ENCODE measurements at regions not wholly inside any gene's neighbourhood (a gene's known extent, or its start where the extent isn't known, plus 50 kb on each side); places are given as distances from the start of the nearest gene placed in this dataset.
"Not testable (repeated sequence)": the region's sequence is repeated elsewhere in the genome, so short reads cannot be mapped to it uniquely, and the experiment has no call there.

- no peaks in the 10 kb centered on the region for H3K4me1 Mint-ChIP-seq
- no peak overlapping the region for H3K4me3 Mint-ChIP-seq
- ChIA-PET POLR2A (no interaction called here), CTCF (no interaction called here)
- no peak overlapping the region for H3K27ac ChIP-seq (ENCODE audit: low read length)
- H3K27ac Mint-ChIP-seq, result no peak overlapping the region
- DNase-seq (no peak), ATAC-seq (replicated peaks in 1 of 4) (no peak)
- H3K9me3 Mint-ChIP-seq, result peaks cover 17 to 35% (median 27%) of the 10 kb centered on the region in 3 donors
- peaks cover 44% of the 10 kb centered on the region for H3K9me3 ChIP-seq
- no peaks in the 10 kb centered on the region for H3K4me1 ChIP-seq (ENCODE audit: control insufficient read depth in 1 of 2, extremely low read depth in 1 of 2, insufficient read depth in 2 of 2, low read length in 2 of 2)
- WGBS (ENCODE audit: insufficient coverage), result 70% methylated on average over 11 of the region's 11 CpGs
- no peaks in the 10 kb centered on the region for H3K27me3 ChIP-seq (replicated peaks in 1 of 2; ENCODE audit: control insufficient read depth in 2 of 2, extremely low read depth in 1 of 2, insufficient read depth in 2 of 2, low read length in 1 of 2)
- no peak overlapping the region for H3K4me3 ChIP-seq (ENCODE audit: control insufficient read depth in 1 of 2, extremely low read depth in 1 of 2, low read length in 1 of 2)
- no peaks in the 10 kb centered on the region for H3K27me3 Mint-ChIP-seq
- H3K36me3 ChIP-seq (ENCODE audit: control insufficient read depth in 2 of 2, extremely low read depth in 1 of 2, insufficient read depth in 1 of 2, low read length in 1 of 2), result no peaks in the 10 kb centered on the region
- H3K36me3 Mint-ChIP-seq, result peaks cover 10% of the 10 kb centered on the region
These were observed 1146.6 kb downstream of the RPIA start for GRCh38 chr2:89837962-89838625.

- H3K27me3 Mint-ChIP-seq; H3K36me3 Mint-ChIP-seq; H3K4me1 ChIP-seq (ENCODE audit: control insufficient read depth in 1 of 2, extremely low read depth in 1 of 2, insufficient read depth in 2 of 2, low read length in 2 of 2); CTCF ChIA-PET; H3K27ac Mint-ChIP-seq; H3K27ac ChIP-seq (ENCODE audit: low read length); H3K4me3 ChIP-seq (ENCODE audit: control insufficient read depth in 1 of 2, extremely low read depth in 1 of 2, low read length in 1 of 2); H3K4me1 Mint-ChIP-seq; H3K4me3 Mint-ChIP-seq; H3K36me3 ChIP-seq (ENCODE audit: control insufficient read depth in 2 of 2, extremely low read depth in 1 of 2, insufficient read depth in 1 of 2, low read length in 1 of 2); POLR2A ChIA-PET; H3K27me3 ChIP-seq (replicated peaks in 1 of 2; ENCODE audit: control insufficient read depth in 2 of 2, extremely low read depth in 1 of 2, insufficient read depth in 2 of 2, low read length in 1 of 2): not testable (repeated sequence)
- peaks cover 38% of the 10 kb centered on the region for H3K9me3 ChIP-seq
- ATAC-seq (replicated peaks in 1 of 4) (peak in 1 of 4 experiments; percentile 34), DNase-seq (peak in 1 of 35 experiments; percentile 14)
- H3K9me3 Mint-ChIP-seq, result peaks cover 20 to 35% (median 31%) of the 10 kb centered on the region in 3 donors
- 72% methylated on average over 9 of the region's 9 CpGs for WGBS (ENCODE audit: insufficient coverage)
These were observed 1148.7 kb downstream of the RPIA start for GRCh38 chr2:89840175-89840574.

GRCh38 chr2:89840781-89841475 lies 1149.5 kb downstream of the RPIA start:
- H3K27ac ChIP-seq (ENCODE audit: low read length); H3K4me3 ChIP-seq (ENCODE audit: control insufficient read depth in 1 of 2, extremely low read depth in 1 of 2, low read length in 1 of 2); CTCF ChIA-PET; DNase-seq; H3K4me1 ChIP-seq (ENCODE audit: control insufficient read depth in 1 of 2, extremely low read depth in 1 of 2, insufficient read depth in 2 of 2, low read length in 2 of 2); H3K27ac Mint-ChIP-seq; POLR2A ChIA-PET; H3K4me3 Mint-ChIP-seq; ATAC-seq (replicated peaks in 1 of 4); H3K4me1 Mint-ChIP-seq; H3K27me3 ChIP-seq (replicated peaks in 1 of 2; ENCODE audit: control insufficient read depth in 2 of 2, extremely low read depth in 1 of 2, insufficient read depth in 2 of 2, low read length in 1 of 2); H3K27me3 Mint-ChIP-seq; H3K36me3 Mint-ChIP-seq; H3K36me3 ChIP-seq (ENCODE audit: control insufficient read depth in 2 of 2, extremely low read depth in 1 of 2, insufficient read depth in 1 of 2, low read length in 1 of 2): not testable (repeated sequence)
- H3K9me3 ChIP-seq, result peaks cover 31% of the 10 kb centered on the region
- peaks cover 13 to 35% (median 31%) of the 10 kb centered on the region in 3 donors for H3K9me3 Mint-ChIP-seq
- WGBS (ENCODE audit: insufficient coverage), result 65% methylated on average over 9 of the region's 10 CpGs

- CTCF ChIA-PET, result no interaction called here
- Histone ChIP-seq H3K36me3 (ENCODE audit: control insufficient read depth in 2 of 2, extremely low read depth in 1 of 2, insufficient read depth in 1 of 2, low read length in 1 of 2) (no peaks in the 10 kb centered on the region), H3K9me3 (peaks cover 25% of the 10 kb centered on the region), H3K4me3 (ENCODE audit: control insufficient read depth in 1 of 2, extremely low read depth in 1 of 2, low read length in 1 of 2) (no peak overlapping the region), H3K27ac (ENCODE audit: low read length) (no peak overlapping the region), H3K4me1 (ENCODE audit: control insufficient read depth in 1 of 2, extremely low read depth in 1 of 2, insufficient read depth in 2 of 2, low read length in 2 of 2) (no peaks in the 10 kb centered on the region), H3K27me3 (replicated peaks in 1 of 2; ENCODE audit: control insufficient read depth in 2 of 2, extremely low read depth in 1 of 2, insufficient read depth in 2 of 2, low read length in 1 of 2) (peaks cover 0 to 2% of the 10 kb centered on the region in 2 experiments)
- Mint-ChIP-seq H3K27ac (no peak overlapping the region), H3K36me3 (peaks cover 6% of the 10 kb centered on the region), H3K4me1 (no peaks in the 10 kb centered on the region), H3K27me3 (peaks cover 0 to 1% of the 10 kb centered on the region in 2 donors), H3K9me3 (peaks cover 9 to 31% (median 27%) of the 10 kb centered on the region in 3 donors), H3K4me3 (no peak overlapping the region)
- ATAC-seq (replicated peaks in 1 of 4), result no peak
- POLR2A ChIA-PET, result no interaction called here
- DNase-seq, result no peak
- WGBS (ENCODE audit: insufficient coverage), result no CpG with 5 or more reads among the region's 3 CpGs
These were observed 1150.0 kb downstream of the RPIA start for GRCh38 chr2:89841476-89841840.

GRCh38 chr2:89842180-89842908 lies 1150.9 kb downstream of the RPIA start:
- DNase-seq, result no peak
- Mint-ChIP-seq H3K9me3 (peaks cover 3 to 27% (median 25%) of the 10 kb centered on the region in 3 donors), H3K27ac (no peak overlapping the region), H3K4me1 (no peaks in the 10 kb centered on the region), H3K36me3 (peaks cover 6% of the 10 kb centered on the region), H3K4me3 (no peak overlapping the region), H3K27me3 (peaks cover 0 to 1% of the 10 kb centered on the region in 2 donors)
- Histone ChIP-seq H3K27me3 (replicated peaks in 1 of 2; ENCODE audit: control insufficient read depth in 2 of 2, extremely low read depth in 1 of 2, insufficient read depth in 2 of 2, low read length in 1 of 2) (peaks cover 0 to 2% of the 10 kb centered on the region in 2 experiments), H3K36me3 (ENCODE audit: control insufficient read depth in 2 of 2, extremely low read depth in 1 of 2, insufficient read depth in 1 of 2, low read length in 1 of 2) (no peaks in the 10 kb centered on the region), H3K4me1 (ENCODE audit: control insufficient read depth in 1 of 2, extremely low read depth in 1 of 2, insufficient read depth in 2 of 2, low read length in 2 of 2) (no peaks in the 10 kb centered on the region), H3K9me3 (peaks cover 20% of the 10 kb centered on the region), H3K27ac (ENCODE audit: low read length) (no peak overlapping the region), H3K4me3 (ENCODE audit: control insufficient read depth in 1 of 2, extremely low read depth in 1 of 2, low read length in 1 of 2) (no peak overlapping the region)
- WGBS (ENCODE audit: insufficient coverage), result 64% methylated on average over 9 of the region's 9 CpGs
- ATAC-seq (replicated peaks in 1 of 4), result no peak
- POLR2A ChIA-PET, result no interaction called here
- CTCF ChIA-PET, result no interaction called here

- Histone ChIP-seq H3K27me3 (replicated peaks in 1 of 2; ENCODE audit: control insufficient read depth in 2 of 2, extremely low read depth in 1 of 2, insufficient read depth in 2 of 2, low read length in 1 of 2) (peaks cover 2% of the 10 kb centered on the region in 2 experiments), H3K36me3 (ENCODE audit: control insufficient read depth in 2 of 2, extremely low read depth in 1 of 2, insufficient read depth in 1 of 2, low read length in 1 of 2) (no peaks in the 10 kb centered on the region), H3K9me3 (peaks cover 9% of the 10 kb centered on the region), H3K27ac (ENCODE audit: low read length) (no peak overlapping the region), H3K4me1 (ENCODE audit: control insufficient read depth in 1 of 2, extremely low read depth in 1 of 2, insufficient read depth in 2 of 2, low read length in 2 of 2) (no peaks in the 10 kb centered on the region), H3K4me3 (ENCODE audit: control insufficient read depth in 1 of 2, extremely low read depth in 1 of 2, low read length in 1 of 2) (no peak overlapping the region)
- no peaks in the 10 kb centered on the region for H3K4me1 Mint-ChIP-seq
- H3K36me3 Mint-ChIP-seq, result peaks cover 6% of the 10 kb centered on the region
- ChIA-PET POLR2A (no interaction called here), CTCF (no interaction called here)
- 58% methylated on average over 4 of the region's 6 CpGs for WGBS (ENCODE audit: insufficient coverage)
- peak in 1 of 4 experiments; percentile 19 for ATAC-seq (replicated peaks in 1 of 4)
- H3K4me3 Mint-ChIP-seq, result no peak overlapping the region
- peaks cover 3 to 7% of the 10 kb centered on the region in 2 donors for H3K27me3 Mint-ChIP-seq
- DNase-seq, result no peak
- no peak overlapping the region for H3K27ac Mint-ChIP-seq
- H3K9me3 Mint-ChIP-seq, result peaks cover 8 to 25% (median 14%) of the 10 kb centered on the region in 3 donors
These were observed 1152.9 kb downstream of the RPIA start for GRCh38 chr2:89844221-89844943.
